ENCODE measurements at regions not wholly inside any gene's neighbourhood (a gene's known extent, or its start where the extent isn't known, plus 50 kb on each side); places are given as distances from the start of the nearest gene placed in this dataset.

- Histone ChIP-seq H3K4me3 (no peak overlapping the region), H3K27me3 (no peaks in the 10 kb centered on the region), H3K36me3 (no peaks in the 10 kb centered on the region), H3K27ac (no peak overlapping the region), H3K9me3 (no peaks in the 10 kb centered on the region), H3K4me1 (no peaks in the 10 kb centered on the region)
- DNase-seq (no peak), ATAC-seq (no peak)
- intact Hi-C loops (cut with DNase I), result no loop called here
- 80 to 84% methylated on average over 5 of the region's 5 CpGs for WGBS, 2 donors
- TF ChIP-seq CTCF (IDR thresholded peaks at IDR 0.05), result no peak
Measured at GRCh38 chr13:105936816-105937215, 598.6 kb downstream of the EFNB2 start.

DNA sequence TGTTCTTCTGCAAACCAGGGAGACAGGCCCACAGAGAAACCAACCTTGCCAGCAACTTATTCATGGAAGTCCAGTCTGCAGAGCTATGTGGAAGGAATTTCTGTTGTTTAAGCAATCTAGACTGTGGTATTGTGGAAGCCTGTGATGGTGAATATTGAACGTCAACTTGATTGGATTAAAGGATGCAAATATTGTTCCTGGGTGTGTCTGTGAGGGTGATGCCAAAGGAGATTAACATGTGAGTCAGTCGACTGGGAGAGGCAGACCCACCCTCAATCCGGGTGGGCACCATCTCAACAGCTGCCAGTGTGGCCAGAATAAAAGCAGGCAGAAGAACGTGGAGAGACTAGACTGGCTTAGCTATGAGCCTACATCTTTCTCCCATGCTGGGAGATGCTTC lies 606.0 kb downstream of the EFNB2 start:
- no peaks in the 10 kb centered on the region for H3K4me1 ChIP-seq
- no peak for ATAC-seq

DNA sequence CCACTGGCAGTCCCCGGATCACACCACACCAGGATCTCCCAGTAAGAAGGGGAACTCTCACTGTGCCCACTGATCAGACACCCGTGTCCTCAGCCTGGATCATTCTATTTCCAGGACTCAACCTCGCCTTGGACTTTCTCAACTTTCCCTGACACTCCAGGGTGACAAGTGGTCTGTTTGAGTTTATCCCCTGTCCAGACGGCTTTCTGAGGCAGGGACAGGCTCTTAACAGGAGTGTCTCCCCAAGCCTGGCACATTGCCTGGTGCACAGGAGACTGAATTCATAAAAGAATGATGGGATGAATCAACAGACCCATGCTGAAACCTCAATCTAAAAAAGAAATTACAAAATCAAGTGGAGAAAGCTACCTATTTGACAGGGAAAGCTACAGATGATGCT lies 606.6 kb downstream of the EFNB2 start:
- Histone ChIP-seq H3K36me3 (no peaks in the 10 kb centered on the region), H3K27me3 (no peaks in the 10 kb centered on the region), H3K4me3 (no peak overlapping the region), H3K9me3 (no peaks in the 10 kb centered on the region), H3K4me1 (no peaks in the 10 kb centered on the region), H3K27ac (no peak overlapping the region)
- ATAC-seq, result no peak
- no peak for DNase-seq
- WGBS, 2 donors, result 69 to 82% methylated on average over 4 of the region's 4 CpGs
- no peak for TF ChIP-seq CTCF (IDR thresholded peaks at IDR 0.05)
- intact Hi-C loops (cut with DNase I), result no loop called here

More for the DNA sequence above, 606.0 kb downstream of the EFNB2 start:
- Histone ChIP-seq H3K9me3 (no peaks in the 10 kb centered on the region), H3K4me3 (no peak overlapping the region), H3K36me3 (no peaks in the 10 kb centered on the region), H3K27ac (no peak overlapping the region), H3K27me3 (no peaks in the 10 kb centered on the region)
- 91 to 95% methylated on average over 4 of the region's 4 CpGs for WGBS, 2 donors
- intact Hi-C loops (cut with DNase I), result no loop called here
- no peak for TF ChIP-seq CTCF (IDR thresholded peaks at IDR 0.05)
- DNase-seq, result no peak

DNA sequence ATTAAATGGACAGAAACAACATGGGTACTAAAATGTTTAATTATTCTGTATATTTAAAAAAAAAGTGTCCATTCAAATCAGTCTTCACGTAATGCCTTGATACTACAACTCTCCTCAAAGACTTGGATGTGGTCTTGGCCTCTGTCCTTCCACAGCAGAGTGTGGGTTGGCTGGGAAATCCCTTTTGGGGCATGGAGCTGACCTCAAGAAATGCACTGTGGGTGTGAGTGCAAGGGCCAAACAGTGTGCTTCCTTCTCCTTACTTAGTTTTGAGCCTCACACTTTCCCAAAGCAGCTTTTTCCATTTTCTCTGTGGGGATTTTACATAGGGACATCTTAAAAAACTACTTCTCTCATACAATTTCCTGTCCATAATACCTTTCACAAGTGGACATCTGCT lies 607.4 kb downstream of the EFNB2 start:
- H3K36me3 ChIP-seq, result no peaks in the 10 kb centered on the region
- DNase-seq (no peak), ATAC-seq (peak in 3 of 8 donors; percentile 41 to 58 (median 49))
- H3K27me3 ChIP-seq, result no peaks in the 10 kb centered on the region
- WGBS, 2 donors, result 73 to 81% methylated on average over 1 of the region's 1 CpG
- no peak for TF ChIP-seq CTCF (IDR thresholded peaks at IDR 0.05)
- H3K9me3 ChIP-seq, result no peaks in the 10 kb centered on the region
- intact Hi-C loops (cut with DNase I), result no loop called here
- H3K27ac ChIP-seq, result no peak overlapping the region
- H3K4me3 ChIP-seq, result no peak overlapping the region
- no peaks in the 10 kb centered on the region for H3K4me1 ChIP-seq

- no peak overlapping the region for H3K4me3 ChIP-seq
- no peak for TF ChIP-seq CTCF (IDR thresholded peaks at IDR 0.05)
- no peaks in the 10 kb centered on the region for H3K27me3 ChIP-seq
- no peak for DNase-seq
- intact Hi-C loops (cut with DNase I), result no loop called here
- 48 to 58% methylated on average over 2 of the region's 2 CpGs for WGBS, 2 donors
- H3K4me1 ChIP-seq, result no peaks in the 10 kb centered on the region
- no peaks in the 10 kb centered on the region for H3K9me3 ChIP-seq
- no peaks in the 10 kb centered on the region for H3K36me3 ChIP-seq
- ATAC-seq, result no peak
- H3K27ac ChIP-seq, result no peak overlapping the region
Measured at GRCh38 chr13:105925496-105925895, 610.0 kb downstream of the EFNB2 start.
